HG02938 (cell line): ENCODE measurements at regions not wholly inside any gene's neighbourhood (a gene's known extent, or its start where the extent isn't known, plus 50 kb on each side); places are given as distances from the start of the nearest gene placed in this dataset.

Experiments used
- ATAC-seq: cut with Tn5 transposase; IDR thresholded peaks from one replicate; pipeline ENCODE4 v1.9.1; 2021; ENCODE audit warnings: mild to moderate bottlenecking, moderate library complexity; ENCODE audit not compliant: unreplicated experiment

DNA sequence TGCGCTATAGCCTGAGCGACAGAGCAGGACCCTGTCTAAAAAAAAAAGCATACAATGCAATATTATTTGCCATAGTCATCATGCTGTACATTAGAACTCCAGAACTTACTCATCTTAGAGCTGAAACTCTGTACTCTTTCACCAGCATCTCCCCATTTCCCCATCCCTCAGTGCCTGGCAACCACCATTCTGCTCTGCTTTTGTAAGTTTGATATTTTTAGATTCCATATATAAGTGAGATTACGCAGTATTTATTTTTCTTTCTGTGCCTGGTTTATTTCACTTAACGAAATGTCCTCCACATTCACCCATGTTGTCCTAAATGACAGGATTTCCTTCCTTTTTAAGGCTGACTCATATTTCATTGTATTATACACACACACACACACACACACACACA lies 121.8 kb downstream of the BBS10 start:
- ATAC-seq, result no peak

DNA sequence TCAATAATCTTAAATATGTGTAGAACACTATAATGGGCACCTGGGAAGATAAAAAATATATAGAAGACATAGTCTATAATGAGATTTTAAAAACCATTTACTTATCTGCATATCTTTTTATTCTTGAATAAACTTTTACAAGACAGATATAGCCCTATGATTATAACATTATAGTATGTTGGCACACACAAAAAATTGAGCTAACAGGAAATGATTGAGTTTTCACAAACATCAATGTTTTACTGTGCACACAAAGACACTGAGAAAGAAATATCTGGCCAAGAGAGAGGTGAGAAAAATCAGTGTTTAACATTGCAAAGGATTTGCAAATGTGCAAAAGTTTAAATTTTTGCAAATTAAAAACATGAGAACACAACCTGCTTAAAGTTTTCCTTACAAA lies 124.3 kb downstream of the BBS10 start:
- ATAC-seq, result no peak

DNA sequence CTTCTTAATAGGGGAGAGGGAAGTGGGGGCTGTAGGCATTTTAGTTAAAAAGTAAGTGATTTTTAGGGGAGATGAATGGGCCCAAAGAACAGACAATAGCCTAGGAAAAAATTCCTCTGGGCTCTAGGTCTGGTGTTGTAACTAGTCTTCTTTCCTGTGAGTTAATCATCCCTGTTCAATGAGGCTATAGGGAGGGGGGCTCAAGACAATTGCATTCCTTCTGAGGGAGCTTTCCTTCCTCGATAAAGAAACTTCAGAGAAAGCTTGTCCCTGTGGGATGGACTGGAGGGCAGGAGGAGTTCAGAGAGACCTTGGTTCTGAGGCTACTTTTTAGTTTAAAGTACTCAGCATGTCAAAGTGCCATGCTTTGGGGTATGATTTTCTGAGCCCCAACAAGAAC lies 127.2 kb downstream of the BBS10 start:
- ATAC-seq, result no peak

DNA sequence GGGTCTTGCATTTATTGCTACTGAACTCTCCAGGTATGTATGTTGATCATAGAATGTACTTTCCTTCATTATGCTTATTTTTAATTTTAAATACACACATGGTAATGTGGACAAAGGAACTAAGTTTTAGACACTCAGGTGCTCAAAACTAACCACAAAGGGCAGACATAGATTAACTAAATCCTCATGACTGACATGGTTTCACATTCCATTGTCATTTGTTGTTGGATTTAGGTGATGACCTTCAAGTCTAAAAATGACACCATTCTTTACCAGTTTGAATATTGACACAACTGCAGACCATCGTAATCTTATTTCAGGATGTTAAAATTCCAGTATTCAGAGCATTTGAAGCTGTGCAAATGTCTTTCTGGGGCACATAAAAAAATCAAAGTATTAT lies 128.4 kb downstream of the BBS10 start:
- ATAC-seq, result no peak

DNA sequence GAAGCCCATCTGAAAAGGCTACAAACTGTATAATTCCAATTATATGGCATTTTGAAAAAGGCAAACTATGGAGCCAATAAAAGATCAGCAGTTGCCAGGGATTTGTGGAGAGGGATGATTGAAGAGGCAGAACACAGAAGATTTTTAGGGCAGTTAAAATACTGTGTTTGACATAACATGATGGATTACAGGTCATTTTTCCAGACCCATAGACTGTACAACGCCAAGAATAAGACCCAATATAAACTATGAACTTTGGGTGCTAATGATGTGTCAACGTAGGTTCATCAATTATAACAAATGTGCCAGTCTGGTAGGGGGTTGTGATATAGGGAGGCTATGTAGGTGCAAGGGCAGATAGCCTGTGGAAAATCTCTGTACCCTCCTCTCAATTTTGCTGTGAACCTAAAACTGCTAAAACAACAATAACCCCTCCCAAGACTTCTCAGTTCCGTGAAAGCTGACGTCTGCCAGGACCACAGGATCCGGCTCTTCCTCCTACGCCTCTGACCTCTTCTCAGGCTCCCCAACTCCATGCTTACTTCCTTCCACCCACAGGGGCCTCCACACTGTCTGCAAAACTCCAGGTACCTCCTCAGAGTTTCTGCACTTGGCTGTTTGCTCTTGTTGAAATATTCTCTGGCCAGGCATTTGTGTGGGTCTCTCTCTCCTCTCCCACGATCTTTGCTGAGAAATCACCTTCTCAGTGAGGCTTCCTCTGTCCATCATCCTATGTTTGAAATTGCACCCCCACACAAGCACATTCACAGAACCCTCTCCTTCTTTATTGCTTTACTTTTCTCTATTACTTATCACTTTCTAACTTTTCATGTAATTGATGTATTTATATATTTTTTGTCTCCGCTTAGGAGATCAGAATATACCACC lies 131.4 kb downstream of the BBS10 start:
- ATAC-seq, result no peak

DNA sequence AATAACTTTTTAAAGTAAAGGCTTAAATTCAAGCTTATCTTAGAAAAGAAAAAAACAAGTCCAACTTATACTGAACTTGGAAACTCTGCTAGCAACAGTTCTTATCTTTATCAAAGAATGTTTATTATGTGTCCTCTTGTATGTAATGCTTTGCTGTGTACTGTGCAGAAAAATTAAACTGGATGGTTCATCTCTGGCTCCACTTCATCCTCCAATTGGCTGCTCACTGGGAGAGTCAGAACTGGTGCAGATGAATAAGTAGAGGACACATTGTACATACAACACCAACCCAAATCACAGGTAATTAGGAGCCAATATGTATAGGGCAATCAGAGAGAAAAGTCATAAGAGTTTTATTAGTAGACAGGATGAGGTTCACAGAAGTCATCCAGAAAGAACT lies 123.6 kb upstream of the NAP1L1 start:
- ATAC-seq, result no peak

DNA sequence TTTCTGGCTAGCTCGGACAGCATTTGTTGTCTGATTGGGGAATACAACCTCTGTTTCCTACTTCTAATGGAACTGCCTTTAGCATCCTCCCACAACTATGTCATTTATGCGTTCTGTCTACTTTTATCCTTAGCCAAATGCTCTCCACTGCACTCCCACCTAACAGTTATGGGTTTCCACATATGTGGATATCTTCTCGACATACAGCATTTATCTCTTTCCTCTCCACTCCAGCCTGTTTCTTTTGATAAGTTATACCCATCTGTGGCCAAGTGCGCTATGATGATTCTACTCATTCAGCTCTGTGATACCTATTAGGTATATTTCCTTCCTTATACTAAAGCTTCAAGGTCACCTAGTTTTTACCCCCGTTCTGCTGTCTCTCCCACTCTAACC lies 122.2 kb upstream of the NAP1L1 start:
- no peak for ATAC-seq

DNA sequence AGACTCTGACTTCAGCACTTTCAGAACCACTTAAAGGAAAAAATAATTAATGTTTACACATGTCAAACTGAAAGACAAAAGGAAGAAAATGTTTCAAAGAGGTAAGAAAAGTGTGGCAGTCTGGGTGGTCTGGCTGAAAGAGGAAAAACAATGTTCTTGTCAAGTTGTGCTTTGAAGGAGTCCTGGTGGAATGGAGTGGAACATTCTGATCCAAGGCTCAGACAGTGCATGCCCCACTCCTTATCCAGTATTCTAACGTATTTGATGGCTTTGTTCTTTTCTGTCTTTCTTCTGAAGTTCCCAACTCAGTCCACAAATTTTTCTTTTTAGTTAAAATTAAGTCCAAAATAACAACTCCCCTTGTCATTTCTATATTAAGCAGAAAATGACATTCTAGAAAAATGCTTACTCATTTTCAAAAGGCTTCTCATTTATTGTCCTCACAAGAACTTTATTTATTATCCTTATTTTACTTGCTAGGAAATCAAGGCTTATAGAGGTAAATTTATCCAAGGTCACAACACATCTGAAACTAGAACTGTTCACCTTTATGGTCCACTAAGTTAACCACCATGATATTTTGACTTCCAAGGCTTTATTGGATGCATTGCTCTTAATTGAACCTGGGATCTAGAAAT lies 121.7 kb upstream of the NAP1L1 start:
- no peak for ATAC-seq

DNA sequence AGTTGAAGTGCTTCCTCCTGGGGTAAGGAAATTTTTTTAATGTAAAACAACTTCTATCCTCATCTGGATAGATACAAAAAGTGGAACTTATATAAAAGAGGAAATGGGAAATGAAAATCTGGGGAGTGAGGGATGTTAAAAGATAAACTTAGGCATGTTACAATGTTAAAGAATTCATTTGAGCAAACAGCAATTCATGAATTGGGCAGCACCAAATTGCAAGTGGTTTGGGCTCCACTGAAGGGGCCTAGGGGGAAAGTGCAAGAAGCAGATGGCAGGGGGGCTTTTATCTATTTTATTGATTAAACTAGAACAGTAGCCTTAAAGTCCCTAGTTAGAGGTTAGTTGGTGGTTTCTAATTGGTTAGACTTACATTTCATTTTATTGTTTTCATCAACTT lies 118.1 kb upstream of the NAP1L1 start:
- ATAC-seq, result no peak

DNA sequence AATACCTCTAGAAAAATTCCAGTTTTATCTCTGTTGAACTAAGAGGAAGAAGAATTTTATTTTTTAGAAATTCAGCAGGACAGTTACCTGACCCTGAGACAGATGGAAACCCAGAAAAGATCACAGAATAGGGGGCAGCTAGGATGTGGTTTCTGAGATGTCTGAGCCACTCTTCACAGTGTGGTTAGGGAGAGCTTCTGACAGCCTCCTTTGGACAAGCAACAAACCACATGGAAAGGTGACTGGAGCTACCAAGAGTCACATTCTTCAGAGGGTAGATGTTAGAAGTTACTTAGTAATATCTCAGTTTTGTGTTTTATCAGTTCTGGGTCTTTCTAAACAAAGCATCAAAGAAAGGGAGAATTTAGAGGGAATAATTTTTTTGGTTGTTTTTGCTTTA lies 117.3 kb upstream of the NAP1L1 start:
- ATAC-seq, result no peak

DNA sequence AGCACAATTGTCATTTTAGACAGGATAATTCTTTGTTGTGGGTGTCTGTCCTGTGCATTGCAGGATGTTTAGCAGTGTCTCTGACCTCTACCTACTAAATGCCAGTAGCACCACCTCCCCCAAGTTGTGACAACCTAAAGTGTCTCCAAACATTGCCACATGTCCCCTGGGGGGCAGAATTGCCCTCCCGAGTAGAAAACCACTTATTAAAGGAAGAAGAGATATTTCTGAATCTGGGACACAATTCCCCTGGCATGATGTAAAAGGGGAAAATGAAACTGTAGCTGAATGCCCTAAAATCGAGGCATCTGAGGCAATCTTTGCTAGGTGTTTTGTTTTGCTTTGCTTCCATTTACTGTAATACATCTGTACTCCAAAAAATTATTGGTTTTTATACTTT lies 116.8 kb upstream of the NAP1L1 start:
- ATAC-seq, result no peak

DNA sequence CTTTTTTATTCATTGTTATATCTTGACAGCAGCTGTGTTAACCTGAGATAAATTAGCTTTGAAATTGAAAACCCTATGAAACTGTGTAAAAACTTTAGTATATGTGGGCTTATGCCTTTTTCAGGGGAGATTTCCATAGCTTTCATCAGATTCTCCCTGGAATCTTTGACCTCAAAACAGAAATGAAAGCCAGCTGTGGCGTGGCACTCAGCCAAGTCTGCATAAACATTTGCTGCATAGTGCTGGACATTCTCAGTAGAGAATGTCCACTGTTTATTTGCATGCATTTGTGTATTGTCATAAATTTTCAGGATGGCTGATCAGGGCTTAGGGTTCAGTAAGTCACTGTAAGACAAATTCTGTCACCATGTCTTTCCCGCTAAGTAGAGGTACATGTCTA lies 115.3 kb upstream of the NAP1L1 start:
- no peak for ATAC-seq

DNA sequence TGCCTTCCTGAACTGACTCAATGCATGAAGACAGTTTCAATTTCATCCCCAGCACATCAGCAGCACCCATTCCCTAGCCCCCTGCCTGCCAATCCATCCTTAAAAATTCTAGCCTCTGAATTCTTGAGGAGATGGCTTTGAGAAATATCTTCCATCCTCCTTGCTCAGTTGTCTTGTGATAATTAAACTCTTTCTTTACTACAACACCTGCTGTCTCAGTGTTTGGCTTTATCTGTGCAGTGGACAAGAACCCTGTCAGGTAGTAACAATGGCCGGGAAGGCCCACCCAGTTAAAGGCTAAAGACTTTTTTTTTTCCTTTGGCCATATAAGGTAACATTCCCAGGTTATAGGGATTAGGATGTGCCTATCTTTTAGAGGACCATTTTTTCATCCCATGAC lies 114.4 kb upstream of the NAP1L1 start:
- no peak for ATAC-seq

DNA sequence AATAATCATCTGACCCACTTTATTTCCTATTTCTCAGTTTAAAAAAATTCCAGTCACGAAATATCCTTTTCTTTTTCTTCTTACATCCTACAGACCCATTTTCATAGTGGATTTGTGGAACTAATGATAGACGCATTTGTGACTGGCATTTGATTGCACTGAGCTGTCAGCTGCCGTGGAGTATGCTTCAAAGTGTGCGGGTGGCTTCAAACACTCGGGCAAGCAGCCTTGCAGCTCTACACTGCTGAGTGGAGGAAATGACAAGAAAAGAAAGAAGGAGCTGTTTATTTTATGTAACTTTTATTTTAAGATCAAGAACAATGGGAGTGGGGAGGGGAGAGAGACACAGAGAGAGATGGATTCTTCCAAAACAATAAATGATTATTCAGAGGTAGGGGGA lies 112.8 kb upstream of the NAP1L1 start:
- no peak for ATAC-seq

DNA sequence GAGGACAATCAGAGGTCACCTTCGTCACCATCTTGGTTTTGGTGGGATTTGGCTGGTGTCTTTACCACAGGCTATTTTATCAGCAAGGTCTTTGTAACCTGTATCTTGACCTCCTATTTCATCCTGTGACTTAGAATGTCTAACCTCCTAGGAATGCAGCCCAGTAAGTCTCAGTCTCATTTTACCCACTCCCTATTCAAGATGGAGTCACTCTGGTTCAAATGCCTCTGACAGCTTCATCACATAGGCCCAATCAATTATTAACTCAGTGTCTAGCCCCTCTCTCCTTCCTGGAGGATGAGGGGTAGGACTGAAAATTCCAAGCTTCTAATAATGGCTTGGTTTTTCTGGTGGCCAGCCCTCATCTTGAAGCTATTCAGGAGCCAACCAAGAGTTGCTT lies 111.4 kb upstream of the NAP1L1 start:
- ATAC-seq, result no peak

DNA sequence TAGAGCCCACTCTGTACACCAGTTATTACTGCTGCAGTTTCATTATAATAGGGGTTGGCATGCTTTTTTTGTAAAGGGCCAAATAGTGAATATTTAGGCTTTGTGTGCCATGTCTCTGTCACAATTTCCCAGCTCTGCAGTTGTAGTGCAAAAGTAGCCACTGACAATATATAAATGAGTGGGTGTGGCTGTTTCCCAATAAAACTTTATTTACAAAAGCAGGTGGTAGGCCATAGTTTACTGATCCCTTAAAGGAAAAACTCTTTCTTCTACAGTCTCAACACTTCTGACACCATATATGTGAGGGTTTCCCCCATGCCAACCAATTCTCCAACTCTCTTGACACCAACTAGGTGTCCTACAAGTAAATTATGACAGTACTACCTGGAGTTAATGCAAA lies 110.2 kb upstream of the NAP1L1 start:
- ATAC-seq, result no peak

DNA sequence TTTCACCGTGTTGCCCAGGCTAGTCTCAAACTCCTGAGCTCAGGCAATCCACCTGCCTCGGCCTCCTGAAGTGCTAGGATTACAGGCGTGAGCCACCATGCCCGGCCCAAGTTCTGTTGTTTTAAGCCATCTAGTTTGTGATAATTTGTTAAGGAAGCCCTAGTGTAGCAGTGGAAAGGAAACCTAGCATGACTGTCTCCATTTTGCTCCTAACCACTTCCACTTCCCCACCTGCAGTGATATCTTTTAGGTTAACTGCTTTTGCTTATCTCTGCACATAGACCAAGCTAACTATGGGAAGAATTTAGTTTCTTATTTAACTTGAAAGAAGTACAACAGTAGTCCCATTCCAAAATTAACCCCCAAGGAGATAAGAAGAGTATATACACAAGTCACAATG lies 109.5 kb upstream of the NAP1L1 start:
- ATAC-seq, result no peak

DNA sequence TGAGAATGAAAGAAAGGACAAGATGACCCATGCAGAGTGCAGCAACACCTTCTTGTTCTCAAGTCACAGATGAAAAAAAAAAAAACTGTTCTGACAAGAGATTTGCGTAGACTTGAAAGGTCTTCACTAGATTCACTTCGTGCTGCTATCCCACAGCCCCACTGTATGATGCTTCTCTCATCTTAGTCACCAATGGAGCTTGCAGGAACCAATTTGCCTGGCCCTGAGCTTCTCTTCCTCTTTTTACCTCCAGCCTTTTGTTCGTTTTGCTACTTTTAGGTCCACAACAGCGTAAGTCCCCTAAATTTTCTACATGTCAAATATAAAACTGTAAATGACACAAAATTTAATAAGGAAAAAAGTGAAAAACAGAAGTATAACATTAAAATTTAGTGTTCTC lies 107.9 kb upstream of the NAP1L1 start:
- ATAC-seq, result no peak

DNA sequence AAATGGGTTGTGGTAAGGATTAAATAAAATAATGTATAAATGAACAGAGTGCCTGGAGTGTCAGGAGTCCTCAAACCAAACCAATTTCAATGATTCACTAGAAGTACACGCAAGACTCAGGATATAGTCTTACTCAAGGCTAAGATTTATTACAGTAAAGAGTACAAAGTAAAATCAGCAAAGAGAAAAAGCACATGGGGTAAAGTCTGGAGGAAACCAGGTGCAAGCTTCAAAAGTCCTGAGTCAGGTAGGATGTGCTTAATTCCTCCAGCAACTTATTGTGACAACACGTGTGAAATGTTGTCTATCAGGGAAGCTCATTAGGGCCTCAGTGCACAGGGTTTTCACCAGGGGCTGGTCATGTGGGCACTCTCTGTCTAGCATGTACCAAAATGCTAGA lies 105.8 kb upstream of the NAP1L1 start:
- ATAC-seq, result no peak

DNA sequence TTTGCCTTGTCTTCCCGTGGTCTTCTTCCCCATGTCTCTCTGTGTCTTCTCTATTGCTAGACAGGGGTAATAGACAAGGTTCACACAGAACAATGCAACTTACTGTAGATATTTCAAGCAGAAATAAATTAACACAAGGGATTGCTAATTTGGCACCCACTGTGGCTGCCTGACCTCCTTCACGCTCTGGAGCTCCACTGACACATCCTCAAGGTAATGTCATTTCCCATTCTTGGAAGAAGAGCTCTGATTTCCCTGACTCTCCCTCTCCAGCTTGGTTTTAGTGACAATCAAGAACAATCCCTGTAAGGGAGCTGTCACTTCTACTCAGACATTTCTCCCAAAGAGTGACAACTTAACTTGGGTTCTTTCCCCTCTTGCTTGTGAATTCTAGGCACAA lies 105.4 kb upstream of the NAP1L1 start:
- no peak for ATAC-seq

DNA sequence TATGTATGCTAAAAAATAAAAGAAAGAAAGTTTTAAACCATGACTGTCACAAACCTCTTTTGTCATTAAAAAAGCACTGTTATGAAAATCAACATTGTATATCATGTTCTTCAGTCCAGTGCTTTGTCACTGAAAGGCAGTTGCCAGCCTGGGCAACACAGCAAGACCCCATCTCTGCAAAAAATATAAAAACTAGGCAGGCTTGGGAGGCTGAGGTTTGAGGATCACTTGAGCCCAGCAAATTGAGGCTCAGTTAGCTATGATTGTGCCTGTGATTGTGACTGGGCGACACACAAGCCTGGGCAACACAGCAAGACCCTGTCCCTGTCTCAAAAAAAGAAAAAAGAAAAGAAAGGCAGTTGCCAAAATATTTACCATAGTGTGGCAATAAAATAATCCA lies 102.7 kb upstream of the NAP1L1 start:
- ATAC-seq, result no peak

DNA sequence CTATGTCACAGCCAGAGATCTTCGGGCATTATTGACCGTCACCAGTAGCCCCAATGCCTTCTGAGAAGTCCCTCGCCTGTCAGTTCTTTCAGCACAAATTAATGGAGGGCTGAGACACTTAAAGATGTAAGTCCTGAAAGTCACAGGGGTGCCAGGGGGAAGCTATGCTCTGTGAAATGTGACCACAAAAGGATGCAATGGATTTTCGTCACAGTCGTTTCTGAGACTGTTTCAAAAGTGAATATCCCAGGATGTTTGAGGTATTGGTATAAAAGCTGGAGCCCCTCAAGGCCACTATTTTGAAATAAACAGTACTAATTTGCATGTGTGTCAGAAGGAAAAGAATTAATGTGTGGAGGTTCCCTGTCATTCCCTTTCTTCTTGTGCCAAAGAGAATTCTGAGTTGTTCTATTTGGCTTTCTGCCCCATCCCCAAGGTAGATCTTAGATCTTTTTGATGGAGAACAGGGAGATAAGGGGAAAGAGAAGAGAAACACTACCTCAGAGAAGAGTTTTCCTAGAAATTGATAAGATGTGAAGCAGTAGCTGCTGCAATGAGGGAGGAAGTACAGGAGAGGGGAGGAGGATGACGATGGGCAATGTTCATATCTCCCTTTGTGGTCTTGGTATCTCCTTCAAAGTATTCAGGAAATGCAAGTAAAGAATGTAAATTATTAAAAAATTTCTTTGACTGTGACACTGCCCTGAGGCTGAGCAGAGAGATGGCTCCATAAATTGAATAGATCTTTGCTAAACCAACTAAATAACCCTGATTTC lies 101.8 kb upstream of the NAP1L1 start:
- no peak for ATAC-seq
